HEK293T (cell line): ENCODE measurements at regions not wholly inside any gene's neighbourhood (a gene's known extent, or its start where the extent isn't known, plus 50 kb on each side); places are given as distances from the start of the nearest gene placed in this dataset.

Experiments used
- ARNT ChIP-seq: fragments of 450-650 bp; IDR thresholded peaks from 2 replicates; pipeline ENCODE4 v1.6.1; 2017; ENCODE audit warnings: mild to moderate bottlenecking
- L3MBTL2 ChIP-seq: fragments of 450-650 bp; conservative IDR thresholded peaks from 2 replicates; pipeline ENCODE4 v1.6.1; 2016; ENCODE audit warnings: mild to moderate bottlenecking
- SP1 ChIP-seq: fragments of 450-650 bp; IDR thresholded peaks from 2 replicates; pipeline ENCODE4 v1.6.1; 2017

DNA sequence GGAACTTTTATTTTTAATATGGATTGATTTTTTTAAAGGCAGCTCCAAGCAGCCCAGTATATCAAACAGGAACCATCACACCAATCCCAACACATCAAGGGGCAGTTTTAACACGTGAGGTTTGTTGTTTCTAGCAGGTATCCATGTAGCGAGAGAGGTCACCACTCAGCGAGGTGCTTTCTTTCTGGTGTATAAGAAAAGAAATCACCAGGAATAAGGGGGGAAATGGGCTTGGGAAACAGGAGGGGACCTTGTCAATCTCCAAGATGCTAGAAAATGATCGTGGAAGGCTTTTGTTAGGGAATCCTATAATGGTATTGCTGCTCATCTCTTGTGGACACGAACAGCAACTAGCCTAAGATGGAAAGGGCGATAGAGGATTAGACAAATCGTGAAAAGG, 402.9 kb upstream of the ATP11B start:
- no peak for TF ChIP-seq ARNT
- no peak for TF ChIP-seq L3MBTL2
- no peak for TF ChIP-seq SP1
